ENCODE measurements at regions not wholly inside any gene's neighbourhood (a gene's known extent, or its start where the extent isn't known, plus 50 kb on each side); places are given as distances from the start of the nearest gene placed in this dataset.

GRCh38 chr13:111662895-111663294 lies 342.5 kb downstream of the TEX29 start:
- TF ChIP-seq CTCF (optimal IDR thresholded peaks at IDR 0.05 in 1 of 3, IDR thresholded peaks at IDR 0.05 in 1 of 3, conservative IDR thresholded peaks at IDR 0.05 in 1 of 3; ENCODE audit: extremely low read depth in 1 of 3, insufficient read depth in 2 of 3, low read length in 3 of 3) = no peak
- no peak for TF ChIP-seq EZH2 (IDR thresholded peaks at IDR 0.05; ENCODE audit: low read length)
- Histone ChIP-seq H3K9ac (ENCODE audit: control insufficient read depth, extremely low read depth, insufficient read depth, low read length) (no peak overlapping the region), H3K9me1 (ENCODE audit: control insufficient read depth, extremely low read depth, insufficient read depth, low read length) (no peaks in the 10 kb centered on the region), H3K4me1 (ENCODE audit: control insufficient read depth, extremely low read depth, insufficient read depth, low read length) (no peaks in the 10 kb centered on the region), H3K4me3 (ENCODE audit: control insufficient read depth in 2 of 3, extremely low read depth in 1 of 3, insufficient read depth in 2 of 3, low read depth in 1 of 3, low read length in 3 of 3) (no peak overlapping the region), H3K27ac (ENCODE audit: control insufficient read depth, insufficient read depth, low read length) (no peak overlapping the region), H3K27me3 (ENCODE audit: control insufficient read depth, extremely low read depth, insufficient read depth, low read length) (no peaks in the 10 kb centered on the region), H4K20me1 (ENCODE audit: control insufficient read depth, extremely low read depth, insufficient read depth, low read length) (no peaks in the 10 kb centered on the region), H3K79me2 (ENCODE audit: control insufficient read depth, insufficient read depth, low read length) (no peaks in the 10 kb centered on the region), H3K36me3 (ENCODE audit: control insufficient read depth in 2 of 2, extremely low read depth in 1 of 2, insufficient read depth in 2 of 2, low read length in 2 of 2) (no peaks in the 10 kb centered on the region), H3K9me3 (ENCODE audit: control insufficient read depth, low read depth, low read length) (peaks cover 11% of the 10 kb centered on the region), H2AFZ (ENCODE audit: control insufficient read depth, low read length) (no peak overlapping the region), H3K4me2 (ENCODE audit: control insufficient read depth, extremely low read depth, insufficient read depth, low read depth, low read length) (no peak overlapping the region)
- no peak for FAIRE-seq
- dilution Hi-C loops (cut with MboI; ENCODE audit: extremely low pct_ligation_motif_present, low sequenced_read_pairs) = no loop called here
- no peak for DNase-seq (ENCODE audit: low read depth, low spot score)

- no peaks in the 10 kb centered on the region for H3K27me3 ChIP-seq (ENCODE audit: control insufficient read depth, extremely low read depth, insufficient read depth, low read length)
Measured at GRCh38 chr13:111663505-111663904, 343.1 kb downstream of the TEX29 start.

More at GRCh38 chr13:111663505-111663904, 343.1 kb downstream of the TEX29 start:
- no peaks in the 10 kb centered on the region for H3K4me1 ChIP-seq (ENCODE audit: control insufficient read depth, extremely low read depth, insufficient read depth, low read length)
- H3K9me3 ChIP-seq (ENCODE audit: control insufficient read depth, low read depth, low read length) = peaks cover 11% of the 10 kb centered on the region
- no peaks in the 10 kb centered on the region for H3K9me1 ChIP-seq (ENCODE audit: control insufficient read depth, extremely low read depth, insufficient read depth, low read length)
- H3K36me3 ChIP-seq (ENCODE audit: control insufficient read depth in 2 of 2, extremely low read depth in 1 of 2, insufficient read depth in 2 of 2, low read length in 2 of 2) = no peaks in the 10 kb centered on the region
- no peak overlapping the region for H3K27ac ChIP-seq (ENCODE audit: control insufficient read depth, insufficient read depth, low read length)
- no peak for FAIRE-seq
- no peaks in the 10 kb centered on the region for H4K20me1 ChIP-seq (ENCODE audit: control insufficient read depth, extremely low read depth, insufficient read depth, low read length)
- DNase-seq (ENCODE audit: low read depth, low spot score) = no peak
- no peak overlapping the region for H2AFZ ChIP-seq (ENCODE audit: control insufficient read depth, low read length)
- no peak for TF ChIP-seq CTCF (optimal IDR thresholded peaks at IDR 0.05 in 1 of 3, IDR thresholded peaks at IDR 0.05 in 1 of 3, conservative IDR thresholded peaks at IDR 0.05 in 1 of 3; ENCODE audit: extremely low read depth in 1 of 3, insufficient read depth in 2 of 3, low read length in 3 of 3)
- no peak for TF ChIP-seq EZH2 (IDR thresholded peaks at IDR 0.05; ENCODE audit: low read length)
- no peak overlapping the region for H3K4me3 ChIP-seq (ENCODE audit: control insufficient read depth in 2 of 3, extremely low read depth in 1 of 3, insufficient read depth in 2 of 3, low read depth in 1 of 3, low read length in 3 of 3)
- H3K4me2 ChIP-seq (ENCODE audit: control insufficient read depth, extremely low read depth, insufficient read depth, low read depth, low read length) = no peak overlapping the region
- dilution Hi-C loops (cut with MboI; ENCODE audit: extremely low pct_ligation_motif_present, low sequenced_read_pairs) = no loop called here
- H3K79me2 ChIP-seq (ENCODE audit: control insufficient read depth, insufficient read depth, low read length) = no peaks in the 10 kb centered on the region
- H3K9ac ChIP-seq (ENCODE audit: control insufficient read depth, extremely low read depth, insufficient read depth, low read length) = no peak overlapping the region

Data from keratinocyte (primary cell).